Subcutaneous abdominal adipose tissue (tissue), 5 donors: ENCODE measurements at regions not wholly inside any gene's neighbourhood (a gene's known extent, or its start where the extent isn't known, plus 50 kb on each side); places are given as distances from the start of the nearest gene placed in this dataset.

Experiments used
- H3K27ac ChIP-seq: one replicate; pipeline ENCODE4 v1.7.0; 2013; ENCODE audit warnings: low read depth, mild to moderate bottlenecking, inconsistent platforms, low read length, moderate library complexity
- H3K27me3 ChIP-seq, 5 donors: one replicate each; pipeline ENCODE4 v1.7.0; 2013; ENCODE audit warnings: low read length in 5 of 5, inconsistent platforms in 1 of 5; ENCODE audit not compliant: control insufficient read depth in 5 of 5, insufficient read depth in 4 of 5
- H3K36me3 ChIP-seq, 5 donors: one replicate each; pipeline ENCODE4 v1.7.0; 2013; ENCODE audit warnings: low read length in 5 of 5; ENCODE audit not compliant: control insufficient read depth in 5 of 5, insufficient read depth in 5 of 5
- H3K4me1 ChIP-seq, 5 donors: one replicate each; pipeline ENCODE4 v1.7.0; 2013; ENCODE audit warnings: low read length in 5 of 5, mild to moderate bottlenecking in 3 of 5, moderate library complexity in 1 of 5; ENCODE audit not compliant: control insufficient read depth in 5 of 5, insufficient read depth in 5 of 5
- H3K4me3 ChIP-seq, 5 donors: one replicate each; pipeline ENCODE4 v1.7.0; 2013; ENCODE audit warnings: low read length in 5 of 5, low read depth in 1 of 5
- H3K9ac ChIP-seq, 5 donors: one replicate each; pipeline ENCODE4 v1.7.0; 2013; ENCODE audit warnings: low read length in 5 of 5, mild to moderate bottlenecking in 4 of 5, moderate library complexity in 3 of 5
- H3K9me3 ChIP-seq, 5 donors: one replicate each; pipeline ENCODE4 v1.7.0; 2013; ENCODE audit warnings: low read length in 5 of 5; ENCODE audit not compliant: control insufficient read depth in 5 of 5
- donor health status: healthy.
- donor health status: healthy.
- donor health status: healthy.
- donor health status: healthy.
- donor health status: healthy.

GRCh38 chr17:71724339-71724738 is 396.5 kb upstream of the SOX9 start:
- Histone ChIP-seq H3K9me3 (no peaks in the 10 kb centered on the region), H3K4me1 (no peaks in the 10 kb centered on the region), H3K27ac (no peak overlapping the region), H3K27me3 (no peaks in the 10 kb centered on the region), H3K36me3 (no peaks in the 10 kb centered on the region), H3K4me3 (no peak overlapping the region), H3K9ac (no peak overlapping the region)

GRCh38 chr17:71725811-71726210 is 395.0 kb upstream of the SOX9 start:
- no peaks in the 10 kb centered on the region for H3K36me3 ChIP-seq
- no peak overlapping the region for H3K27ac ChIP-seq
- H3K9me3 ChIP-seq: no peaks in the 10 kb centered on the region
- H3K27me3 ChIP-seq: no peaks in the 10 kb centered on the region
- no peak overlapping the region for H3K4me3 ChIP-seq
- H3K4me1 ChIP-seq: no peaks in the 10 kb centered on the region
- H3K9ac ChIP-seq: no peak overlapping the region

- H3K27ac ChIP-seq: no peak overlapping the region
- H3K4me1 ChIP-seq: no peaks in the 10 kb centered on the region
- no peaks in the 10 kb centered on the region for H3K36me3 ChIP-seq
- no peak overlapping the region for H3K9ac ChIP-seq
- H3K9me3 ChIP-seq: no peaks in the 10 kb centered on the region
- no peaks in the 10 kb centered on the region for H3K27me3 ChIP-seq
- H3K4me3 ChIP-seq: peak overlapping the region in 2 of 5 donors; percentile 23 to 36
Measured at GRCh38 chr17:71726341-71726740, 394.5 kb upstream of the SOX9 start.

- H3K36me3 ChIP-seq: no peaks in the 10 kb centered on the region
- H3K4me3 ChIP-seq: no peak overlapping the region
- H3K9me3 ChIP-seq: no peaks in the 10 kb centered on the region
- H3K9ac ChIP-seq: no peak overlapping the region
- H3K4me1 ChIP-seq: no peaks in the 10 kb centered on the region
- H3K27ac ChIP-seq: no peak overlapping the region
- no peaks in the 10 kb centered on the region for H3K27me3 ChIP-seq
Measured at GRCh38 chr17:71727292-71727691, 393.5 kb upstream of the SOX9 start.

- no peaks in the 10 kb centered on the region for H3K4me1 ChIP-seq
- H3K27me3 ChIP-seq: no peaks in the 10 kb centered on the region
- no peak overlapping the region for H3K4me3 ChIP-seq
- H3K9ac ChIP-seq: no peak overlapping the region
- no peaks in the 10 kb centered on the region for H3K9me3 ChIP-seq
- H3K36me3 ChIP-seq: no peaks in the 10 kb centered on the region
- H3K27ac ChIP-seq: no peak overlapping the region
Measured at GRCh38 chr17:71727723-71728122, 393.1 kb upstream of the SOX9 start.

GRCh38 chr17:71730871-71731270 is 389.9 kb upstream of the SOX9 start:
- H3K27ac ChIP-seq: no peak overlapping the region
- no peaks in the 10 kb centered on the region for H3K36me3 ChIP-seq
- no peak overlapping the region for H3K9ac ChIP-seq
- no peak overlapping the region for H3K4me3 ChIP-seq
- no peaks in the 10 kb centered on the region for H3K27me3 ChIP-seq
- H3K9me3 ChIP-seq: peaks cover 0 to 4% (median 0%) of the 10 kb centered on the region in 5 donors
- H3K4me1 ChIP-seq: no peaks in the 10 kb centered on the region

GRCh38 chr17:71735893-71736292 is 384.9 kb upstream of the SOX9 start:
- Histone ChIP-seq H3K4me3 (no peak overlapping the region), H3K4me1 (no peaks in the 10 kb centered on the region), H3K36me3 (no peaks in the 10 kb centered on the region), H3K9me3 (peaks cover 0 to 4% (median 0%) of the 10 kb centered on the region in 5 donors), H3K27me3 (no peaks in the 10 kb centered on the region), H3K27ac (no peak overlapping the region), H3K9ac (no peak overlapping the region)

GRCh38 chr17:71740866-71741265 is 380.0 kb upstream of the SOX9 start:
- Histone ChIP-seq H3K4me3 (no peak overlapping the region), H3K27me3 (no peaks in the 10 kb centered on the region), H3K9me3 (no peaks in the 10 kb centered on the region), H3K27ac (no peak overlapping the region), H3K4me1 (no peaks in the 10 kb centered on the region), H3K36me3 (no peaks in the 10 kb centered on the region), H3K9ac (no peak overlapping the region)

GRCh38 chr17:71741836-71742235 is 379.0 kb upstream of the SOX9 start:
- Histone ChIP-seq H3K36me3 (no peaks in the 10 kb centered on the region), H3K9ac (no peak overlapping the region), H3K4me3 (no peak overlapping the region), H3K9me3 (no peaks in the 10 kb centered on the region), H3K4me1 (no peaks in the 10 kb centered on the region), H3K27ac (no peak overlapping the region), H3K27me3 (no peaks in the 10 kb centered on the region)

GRCh38 chr17:71748872-71749271 is 371.9 kb upstream of the SOX9 start:
- Histone ChIP-seq H3K9ac (no peak overlapping the region), H3K4me1 (no peaks in the 10 kb centered on the region), H3K4me3 (no peak overlapping the region), H3K36me3 (no peaks in the 10 kb centered on the region), H3K27me3 (no peaks in the 10 kb centered on the region), H3K9me3 (no peaks in the 10 kb centered on the region), H3K27ac (no peak overlapping the region)

- Histone ChIP-seq H3K27ac (no peak overlapping the region), H3K4me1 (no peaks in the 10 kb centered on the region), H3K27me3 (no peaks in the 10 kb centered on the region), H3K9me3 (no peaks in the 10 kb centered on the region), H3K4me3 (no peak overlapping the region), H3K36me3 (no peaks in the 10 kb centered on the region), H3K9ac (no peak overlapping the region)
Measured at GRCh38 chr17:71753070-71753469, 367.8 kb upstream of the SOX9 start.
